ENCODE measurements at regions not wholly inside any gene's neighbourhood (a gene's known extent, or its start where the extent isn't known, plus 50 kb on each side); places are given as distances from the start of the nearest gene placed in this dataset.

DNA sequence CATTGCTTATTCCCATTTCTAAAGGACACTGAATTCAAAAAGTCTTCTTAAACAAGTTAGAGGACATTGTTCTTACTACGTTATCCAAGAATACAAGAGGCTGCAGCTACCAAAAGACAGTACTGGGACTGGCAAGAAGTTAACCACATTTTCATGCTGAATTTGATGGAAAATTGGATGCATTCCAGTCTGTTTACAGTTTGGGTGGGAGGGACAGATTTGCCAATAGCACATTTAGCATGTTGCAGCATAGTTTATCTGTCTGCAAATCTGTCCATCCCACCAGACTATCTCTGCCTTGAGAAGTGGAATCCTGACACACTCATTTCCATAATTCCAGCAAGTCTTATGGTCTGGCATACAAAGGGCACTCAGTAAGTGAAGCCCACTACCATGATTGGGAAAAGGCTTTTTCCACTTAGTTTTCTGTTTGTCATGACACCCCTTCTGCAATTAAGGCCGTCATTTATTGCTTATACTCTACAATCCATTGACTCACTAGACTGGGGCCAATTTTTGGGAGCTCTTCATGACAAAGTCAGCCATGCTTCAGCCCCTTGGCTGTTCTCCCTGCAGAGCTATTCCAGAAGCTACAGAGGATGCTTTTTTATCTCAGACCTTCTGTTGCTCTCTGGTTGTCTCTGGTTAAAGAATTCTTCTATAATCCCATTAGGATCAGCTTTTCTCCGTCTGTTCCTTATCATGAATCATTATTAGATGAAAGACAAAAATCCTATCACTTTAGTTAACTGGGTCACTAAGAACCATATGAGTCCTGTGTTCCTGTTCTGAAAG is 355.8 kb upstream of the PTBP2 start:
- H3K4me1 ChIP-seq (ENCODE audit: control insufficient read depth, insufficient read depth, low read length) = no peaks in the 10 kb centered on the region
- H3K9ac ChIP-seq (ENCODE audit: low read depth, low read length) = no peak overlapping the region
- no peaks in the 10 kb centered on the region for H3K9me3 ChIP-seq (ENCODE audit: control insufficient read depth, insufficient read depth, low read length)
- no peaks in the 10 kb centered on the region for H3K36me3 ChIP-seq (ENCODE audit: control insufficient read depth, insufficient read depth, low read length)
- H3K27me3 ChIP-seq (ENCODE audit: control insufficient read depth, insufficient read depth, low read length) = no peaks in the 10 kb centered on the region
- H3K4me3 ChIP-seq (ENCODE audit: low read depth, low read length) = no peak overlapping the region
- H3K27ac ChIP-seq (ENCODE audit: low read depth, low read length) = no peak overlapping the region

GRCh38 chr1:96366516-96366915 is 355.1 kb upstream of the PTBP2 start:
- H3K4me1 ChIP-seq (ENCODE audit: control insufficient read depth, insufficient read depth, low read length) = no peaks in the 10 kb centered on the region
- H3K27ac ChIP-seq (ENCODE audit: low read depth, low read length) = no peak overlapping the region
- no peaks in the 10 kb centered on the region for H3K9me3 ChIP-seq (ENCODE audit: control insufficient read depth, insufficient read depth, low read length)
- H3K27me3 ChIP-seq (ENCODE audit: control insufficient read depth, insufficient read depth, low read length) = no peaks in the 10 kb centered on the region
- H3K36me3 ChIP-seq (ENCODE audit: control insufficient read depth, insufficient read depth, low read length) = no peaks in the 10 kb centered on the region
- no peak overlapping the region for H3K9ac ChIP-seq (ENCODE audit: low read depth, low read length)
- no peak overlapping the region for H3K4me3 ChIP-seq (ENCODE audit: low read depth, low read length)

DNA sequence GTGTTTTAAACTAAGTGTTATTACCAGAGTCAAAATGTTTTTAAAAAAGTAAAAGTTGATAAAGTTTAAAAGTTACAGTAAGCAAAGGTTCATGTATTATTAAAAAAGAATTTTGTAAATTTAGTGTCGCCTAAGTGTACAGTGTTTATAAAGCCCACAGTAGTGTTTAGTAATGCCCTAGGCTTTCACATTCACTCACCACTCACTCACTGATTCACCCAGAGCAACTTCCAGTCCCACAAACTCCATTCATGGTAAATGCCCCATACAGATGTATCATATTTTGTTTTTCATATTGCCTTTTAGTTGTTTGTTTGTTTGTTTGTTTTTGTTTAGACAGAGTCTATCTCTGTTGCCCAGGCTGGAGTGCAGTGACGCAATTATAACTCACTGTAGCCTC is 353.8 kb upstream of the PTBP2 start:
- H3K4me1 ChIP-seq (ENCODE audit: control insufficient read depth, insufficient read depth, low read length) = no peaks in the 10 kb centered on the region
- H3K9ac ChIP-seq (ENCODE audit: low read depth, low read length) = no peak overlapping the region
- no peaks in the 10 kb centered on the region for H3K27me3 ChIP-seq (ENCODE audit: control insufficient read depth, insufficient read depth, low read length)
- no peak overlapping the region for H3K27ac ChIP-seq (ENCODE audit: low read depth, low read length)
- H3K4me3 ChIP-seq (ENCODE audit: low read depth, low read length) = no peak overlapping the region
- H3K9me3 ChIP-seq (ENCODE audit: control insufficient read depth, insufficient read depth, low read length) = no peaks in the 10 kb centered on the region
- H3K36me3 ChIP-seq (ENCODE audit: control insufficient read depth, insufficient read depth, low read length) = no peaks in the 10 kb centered on the region

DNA sequence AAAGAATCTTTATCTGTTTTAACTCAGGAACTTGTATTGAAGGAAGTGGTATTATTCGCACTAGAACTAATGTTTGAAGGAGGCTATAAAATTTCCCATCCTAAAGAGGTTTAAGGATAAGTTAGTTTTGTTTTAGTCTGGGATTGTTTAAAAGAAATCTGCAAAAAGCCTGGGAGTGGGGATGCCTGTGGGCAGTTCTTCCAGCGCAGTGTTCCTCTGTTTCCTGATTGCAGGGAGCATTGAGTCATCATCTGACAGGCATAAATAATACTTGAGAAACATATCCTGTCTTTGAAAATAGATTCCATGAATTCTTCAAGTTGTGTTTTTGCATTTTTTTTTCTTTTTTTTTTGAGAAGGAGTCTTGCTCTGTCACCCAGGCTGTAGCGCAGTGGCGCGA is 350.8 kb upstream of the PTBP2 start:
- no peak overlapping the region for H3K9ac ChIP-seq (ENCODE audit: low read depth, low read length)
- H3K27me3 ChIP-seq (ENCODE audit: control insufficient read depth, insufficient read depth, low read length) = no peaks in the 10 kb centered on the region
- no peaks in the 10 kb centered on the region for H3K36me3 ChIP-seq (ENCODE audit: control insufficient read depth, insufficient read depth, low read length)
- no peak overlapping the region for H3K4me3 ChIP-seq (ENCODE audit: low read depth, low read length)
- H3K27ac ChIP-seq (ENCODE audit: low read depth, low read length) = no peak overlapping the region
- H3K9me3 ChIP-seq (ENCODE audit: control insufficient read depth, insufficient read depth, low read length) = no peaks in the 10 kb centered on the region
- no peaks in the 10 kb centered on the region for H3K4me1 ChIP-seq (ENCODE audit: control insufficient read depth, insufficient read depth, low read length)

DNA sequence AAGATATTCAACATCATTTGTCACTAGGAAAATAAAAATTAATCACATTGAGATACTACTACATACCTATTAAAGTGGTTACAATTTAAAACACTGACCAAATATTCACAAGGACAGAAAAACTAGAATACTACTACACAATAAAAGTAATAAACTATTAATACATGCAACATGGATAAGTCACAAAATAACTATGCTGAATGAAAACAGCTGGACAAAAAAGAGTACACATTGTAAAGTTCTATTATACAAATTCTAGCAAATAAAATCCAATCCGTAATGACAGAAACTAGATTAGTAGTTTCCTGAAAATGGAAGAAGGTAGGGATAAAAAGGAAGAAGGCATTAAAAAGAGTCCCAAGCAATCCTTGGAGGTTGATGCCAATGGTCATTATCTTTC is 348.7 kb upstream of the PTBP2 start:
- Histone ChIP-seq H3K36me3 (ENCODE audit: control insufficient read depth, insufficient read depth, low read length) (no peaks in the 10 kb centered on the region), H3K9ac (ENCODE audit: low read depth, low read length) (no peak overlapping the region), H3K27ac (ENCODE audit: low read depth, low read length) (no peak overlapping the region), H3K4me1 (ENCODE audit: control insufficient read depth, insufficient read depth, low read length) (no peaks in the 10 kb centered on the region), H3K9me3 (ENCODE audit: control insufficient read depth, insufficient read depth, low read length) (no peaks in the 10 kb centered on the region), H3K27me3 (ENCODE audit: control insufficient read depth, insufficient read depth, low read length) (no peaks in the 10 kb centered on the region), H3K4me3 (ENCODE audit: low read depth, low read length) (no peak overlapping the region)

DNA sequence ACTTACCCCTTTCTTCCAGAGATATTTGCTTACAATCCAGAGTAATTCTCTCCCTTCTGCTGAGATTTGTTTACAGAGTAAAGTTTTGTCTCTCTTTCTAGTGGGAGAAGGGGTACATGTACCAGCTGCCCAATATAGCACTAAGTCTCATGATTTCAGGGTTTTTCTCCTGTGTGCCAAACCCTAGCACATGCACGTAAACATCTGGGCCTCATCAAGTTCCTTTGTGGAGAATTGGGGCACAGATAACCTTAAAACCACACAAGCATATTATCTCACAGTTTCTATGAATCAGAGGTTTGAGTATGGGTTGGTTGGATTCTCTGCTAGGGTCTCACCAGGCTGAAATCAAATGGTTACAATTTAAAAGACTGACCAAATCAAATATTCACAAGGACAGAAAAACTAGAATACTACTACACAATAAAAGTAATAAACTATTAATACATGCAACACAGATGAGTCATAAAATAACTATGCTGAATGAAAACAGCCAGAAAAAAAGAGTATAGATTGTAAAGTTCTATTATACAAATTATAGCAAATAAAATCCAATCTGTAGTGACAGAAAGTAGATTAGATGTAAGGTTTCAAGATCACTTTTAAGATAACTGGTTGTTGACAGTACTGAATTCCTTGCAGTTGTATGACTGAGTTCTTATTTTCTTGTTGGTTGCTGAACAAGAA is 347.4 kb upstream of the PTBP2 start:
- H3K4me1 ChIP-seq (ENCODE audit: control insufficient read depth, insufficient read depth, low read length) = no peaks in the 10 kb centered on the region
- H3K9me3 ChIP-seq (ENCODE audit: control insufficient read depth, insufficient read depth, low read length) = no peaks in the 10 kb centered on the region
- H3K36me3 ChIP-seq (ENCODE audit: control insufficient read depth, insufficient read depth, low read length) = no peaks in the 10 kb centered on the region
- no peak overlapping the region for H3K27ac ChIP-seq (ENCODE audit: low read depth, low read length)
- no peak overlapping the region for H3K4me3 ChIP-seq (ENCODE audit: low read depth, low read length)
- no peak overlapping the region for H3K9ac ChIP-seq (ENCODE audit: low read depth, low read length)
- no peaks in the 10 kb centered on the region for H3K27me3 ChIP-seq (ENCODE audit: control insufficient read depth, insufficient read depth, low read length)

DNA sequence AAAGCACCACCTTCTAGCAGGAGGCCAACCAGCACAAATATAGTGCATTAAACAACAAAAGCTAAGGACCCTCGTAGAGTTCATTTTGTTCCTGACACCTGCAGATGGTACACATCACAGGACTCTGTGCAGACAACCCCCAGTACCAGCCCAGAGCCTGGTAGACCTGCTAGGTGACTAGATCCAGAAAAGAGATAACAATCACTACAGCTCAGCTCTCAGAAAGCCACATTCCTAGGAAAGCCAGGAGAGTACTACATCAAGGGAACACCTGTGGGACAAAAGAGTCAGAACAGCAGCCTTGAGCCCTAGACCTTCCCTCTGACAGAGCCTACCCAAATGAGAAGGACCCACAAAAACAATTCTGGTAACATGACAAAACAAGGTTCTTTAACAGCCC is 344.7 kb upstream of the PTBP2 start:
- no peak overlapping the region for H3K4me3 ChIP-seq (ENCODE audit: low read depth, low read length)
- no peak overlapping the region for H3K27ac ChIP-seq (ENCODE audit: low read depth, low read length)
- no peaks in the 10 kb centered on the region for H3K36me3 ChIP-seq (ENCODE audit: control insufficient read depth, insufficient read depth, low read length)
- H3K4me1 ChIP-seq (ENCODE audit: control insufficient read depth, insufficient read depth, low read length) = no peaks in the 10 kb centered on the region
- H3K27me3 ChIP-seq (ENCODE audit: control insufficient read depth, insufficient read depth, low read length) = no peaks in the 10 kb centered on the region
- H3K9me3 ChIP-seq (ENCODE audit: control insufficient read depth, insufficient read depth, low read length) = no peaks in the 10 kb centered on the region
- no peak overlapping the region for H3K9ac ChIP-seq (ENCODE audit: low read depth, low read length)

DNA sequence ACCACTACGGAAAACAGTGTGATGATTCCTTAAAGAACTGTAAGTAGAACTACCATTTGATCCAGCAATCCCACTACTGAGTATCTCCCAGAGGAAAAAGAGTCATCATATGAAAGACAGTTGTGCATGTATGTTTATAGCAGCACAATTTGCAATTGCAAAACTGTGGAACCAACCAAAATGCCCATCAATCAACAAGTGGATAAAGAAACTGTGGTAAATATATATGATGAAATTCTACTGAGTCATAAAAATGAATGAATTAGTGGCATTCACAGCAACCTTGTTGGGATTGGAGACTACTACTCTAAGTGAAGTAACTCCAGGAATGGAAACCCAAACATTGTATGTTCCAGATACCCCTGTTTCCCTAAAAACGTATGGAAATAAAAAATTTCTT is 337.0 kb upstream of the PTBP2 start:
- H3K27me3 ChIP-seq (ENCODE audit: control insufficient read depth, insufficient read depth, low read length) = no peaks in the 10 kb centered on the region
- no peak overlapping the region for H3K27ac ChIP-seq (ENCODE audit: low read depth, low read length)
- no peaks in the 10 kb centered on the region for H3K36me3 ChIP-seq (ENCODE audit: control insufficient read depth, insufficient read depth, low read length)
- no peaks in the 10 kb centered on the region for H3K4me1 ChIP-seq (ENCODE audit: control insufficient read depth, insufficient read depth, low read length)
- H3K4me3 ChIP-seq (ENCODE audit: low read depth, low read length) = no peak overlapping the region
- peaks cover 5% of the 10 kb centered on the region; the same call in 1 of the 2 replicates for H3K9me3 ChIP-seq (ENCODE audit: control insufficient read depth, insufficient read depth, low read length)
- no peak overlapping the region for H3K9ac ChIP-seq (ENCODE audit: low read depth, low read length)

DNA sequence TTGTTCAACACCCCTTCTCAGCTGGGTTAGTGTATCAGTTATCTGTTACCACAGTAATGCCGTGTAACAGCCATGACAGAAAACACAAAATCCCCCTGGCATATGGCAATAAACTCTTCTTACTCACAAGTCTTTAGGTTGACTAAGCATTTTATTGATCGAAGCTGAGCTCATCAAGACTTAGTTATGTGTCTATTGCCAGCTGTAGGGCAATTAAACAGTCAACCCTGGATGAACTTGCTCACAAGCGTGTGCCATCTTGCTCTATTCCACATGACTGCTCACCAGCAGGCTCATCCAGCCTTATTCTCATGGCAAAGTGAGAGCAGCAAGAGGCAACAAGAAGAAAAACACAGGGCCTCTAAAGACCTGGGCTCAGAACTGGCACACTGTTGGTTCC is 333.8 kb upstream of the PTBP2 start:
- Histone ChIP-seq H3K9ac (ENCODE audit: low read depth, low read length) (no peak overlapping the region), H3K36me3 (ENCODE audit: control insufficient read depth, insufficient read depth, low read length) (no peaks in the 10 kb centered on the region), H3K4me1 (ENCODE audit: control insufficient read depth, insufficient read depth, low read length) (no peaks in the 10 kb centered on the region), H3K27ac (ENCODE audit: low read depth, low read length) (no peak overlapping the region), H3K4me3 (ENCODE audit: low read depth, low read length) (no peak overlapping the region), H3K9me3 (ENCODE audit: control insufficient read depth, insufficient read depth, low read length) (peaks cover 2% of the 10 kb centered on the region; the same call in 1 of the 2 replicates), H3K27me3 (ENCODE audit: control insufficient read depth, insufficient read depth, low read length) (no peaks in the 10 kb centered on the region)

- Histone ChIP-seq H3K4me3 (ENCODE audit: low read depth, low read length) (no peak overlapping the region), H3K4me1 (ENCODE audit: control insufficient read depth, insufficient read depth, low read length) (no peaks in the 10 kb centered on the region), H3K9ac (ENCODE audit: low read depth, low read length) (no peak overlapping the region), H3K9me3 (ENCODE audit: control insufficient read depth, insufficient read depth, low read length) (no peaks in the 10 kb centered on the region), H3K27ac (ENCODE audit: low read depth, low read length) (no peak overlapping the region), H3K36me3 (ENCODE audit: control insufficient read depth, insufficient read depth, low read length) (no peaks in the 10 kb centered on the region), H3K27me3 (ENCODE audit: control insufficient read depth, insufficient read depth, low read length) (no peaks in the 10 kb centered on the region)
These were observed 332.9 kb upstream of the PTBP2 start for GRCh38 chr1:96388421-96389310.

DNA sequence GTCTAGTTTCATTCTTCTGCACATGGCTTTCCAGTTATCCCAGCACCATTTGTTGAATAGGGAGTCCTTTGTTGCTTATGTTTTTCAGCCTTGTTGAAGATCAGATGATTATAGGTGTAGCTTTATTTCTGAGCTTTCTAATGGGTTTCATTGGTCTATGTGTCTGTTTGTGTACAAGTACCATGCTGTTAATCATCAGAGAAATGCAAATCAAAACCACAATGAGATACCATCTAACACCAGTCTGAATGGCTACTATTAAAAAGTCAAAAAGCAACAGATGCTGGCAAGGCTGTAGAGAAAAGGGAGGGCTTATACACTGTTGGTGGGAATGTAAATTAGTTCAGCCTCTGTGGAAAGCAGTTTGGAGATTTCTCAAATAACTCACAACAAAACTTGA is 321.5 kb upstream of the PTBP2 start:
- no peak overlapping the region for H3K27ac ChIP-seq (ENCODE audit: low read depth, low read length)
- no peaks in the 10 kb centered on the region for H3K9me3 ChIP-seq (ENCODE audit: control insufficient read depth, insufficient read depth, low read length)
- H3K27me3 ChIP-seq (ENCODE audit: control insufficient read depth, insufficient read depth, low read length) = no peaks in the 10 kb centered on the region
- no peak overlapping the region for H3K9ac ChIP-seq (ENCODE audit: low read depth, low read length)
- no peak overlapping the region for H3K4me3 ChIP-seq (ENCODE audit: low read depth, low read length)
- H3K36me3 ChIP-seq (ENCODE audit: control insufficient read depth, insufficient read depth, low read length) = no peaks in the 10 kb centered on the region
- H3K4me1 ChIP-seq (ENCODE audit: control insufficient read depth, insufficient read depth, low read length) = no peaks in the 10 kb centered on the region

Measured in HUES48 (cell line).